Endothelial cell of umbilical vein (primary cell): ENCODE measurements at regions not wholly inside any gene's neighbourhood (a gene's known extent, or its start where the extent isn't known, plus 50 kb on each side); places are given as distances from the start of the nearest gene placed in this dataset.

Source experiments
- BruUV-seq: library from RNA; stranded (reverse); fragments of 400-500 nt; replicated peaks from 2 replicates; lab custom pipeline; 2021; lab: Mats Ljungman, UMichigan
- CTCF ChIA-PET: fragments of 300-600, 350-600 bp; sonication (Branson Sonifier 250); formaldehyde crosslinking; loops from one replicate; lab custom pipeline; 2021; ENCODE audit warnings: antibody characterized with exemption, inconsistent platforms; lab: Charles Lee
- POLR2A ChIA-PET: fragments of 300-600, 350-600 bp; sonication (Branson Sonifier 250); formaldehyde crosslinking; loops from one replicate; lab custom pipeline; 2021; ENCODE audit warnings: antibody characterized with exemption, inconsistent platforms; lab: Charles Lee
- DNase-seq: peaks from one replicate; pipeline ENCODE4 v3.0.0-alpha.2; 2011; ENCODE audit warnings: low read depth, low spot score
- FAIRE-seq: peaks from 2 replicates; lab custom pipeline; 2011; peaks lifted over from hg19 to GRCh38; lab: Jason Lieb, UNC
- H2AFZ ChIP-seq: 2 replicates; pipeline ENCODE4 v1.6.0; 2012; ENCODE audit warnings: low read depth, low read length, control low read depth, inconsistent platforms
- H3K27ac ChIP-seq: 2 replicates; pipeline ENCODE4 v1.5.1; 2011; ENCODE audit warnings: low read depth, mild to moderate bottlenecking, control low read depth, low read length, moderate library complexity; ENCODE audit not compliant: insufficient read depth
- H3K27me3 ChIP-seq, 2 experiments: 2 replicates each; pipeline versions ENCODE4 v1.6.0 to v1.6.1; 2011; ENCODE audit warnings: low read length in 2 of 2, mixed read lengths in 1 of 2; ENCODE audit not compliant: control insufficient read depth in 2 of 2, insufficient read depth in 2 of 2
- H3K36me3 ChIP-seq, 2 experiments: 2 replicates in 1 of 2; 3 replicates in 1 of 2; pipeline ENCODE4 v1.5.1; 2011; ENCODE audit warnings: low read length in 2 of 2, mild to moderate bottlenecking in 1 of 2, moderate library complexity in 1 of 2; ENCODE audit not compliant: control insufficient read depth in 2 of 2, insufficient read depth in 2 of 2; ENCODE audit errors: extremely low read depth in 1 of 2
- H3K4me1 ChIP-seq: 3 replicates; pipeline ENCODE4 v1.5.1; 2011; ENCODE audit warnings: mild to moderate bottlenecking, low read length; ENCODE audit not compliant: control insufficient read depth, insufficient read depth; ENCODE audit errors: extremely low read depth
- H3K4me2 ChIP-seq: 2 replicates; pipeline ENCODE4 v1.6.1; 2011; ENCODE audit warnings: low read length, control low read depth, mixed read lengths; ENCODE audit not compliant: insufficient read depth
- H3K4me3 ChIP-seq, 3 experiments: fragments of 200-600 bp in 1 of 3; sonication (generic), shearing (Covaris generic) in 1 of 3; replicated peaks in 1 of 3; 2 replicates each; pipeline ENCODE4 v1.5.1; 2011 to 2016; ENCODE audit warnings: control low read depth in 3 of 3, low read length in 3 of 3, mild to moderate bottlenecking in 2 of 3, inconsistent platforms in 1 of 3, low read depth in 1 of 3, moderate library complexity in 1 of 3; ENCODE audit not compliant: insufficient read depth in 1 of 3
- H3K79me2 ChIP-seq: 2 replicates; pipeline ENCODE4 v1.6.0; 2012; ENCODE audit warnings: low read length, inconsistent platforms; ENCODE audit not compliant: control insufficient read depth, insufficient read depth
- H3K9ac ChIP-seq: replicated peaks from 2 replicates; pipeline ENCODE3; 2011; ENCODE audit warnings: low read length, control low read depth; ENCODE audit not compliant: insufficient read depth; ENCODE audit errors: extremely low read depth
- H3K9me1 ChIP-seq: replicated peaks from 3 replicates; pipeline ENCODE4 v1.6.0; 2011; ENCODE audit warnings: mild to moderate bottlenecking, low read length; ENCODE audit not compliant: control insufficient read depth, insufficient read depth; ENCODE audit errors: extremely low read depth
- H3K9me3 ChIP-seq: replicated peaks from 2 replicates; pipeline ENCODE4 v1.5.1; 2012; ENCODE audit warnings: low read length, inconsistent platforms; ENCODE audit not compliant: control insufficient read depth, insufficient read depth
- H4K20me1 ChIP-seq: replicated peaks from 2 replicates; pipeline ENCODE3; 2011; ENCODE audit warnings: mild to moderate bottlenecking, low read length; ENCODE audit not compliant: control insufficient read depth, insufficient read depth; ENCODE audit errors: extremely low read depth
- CTCF ChIP-seq, 2 donors: IDR thresholded peaks; 1 replicate in 1 of 2; 2 replicates in 1 of 2; pipeline ENCODE4 v1.5.1; 2011; ENCODE audit warnings: low read length in 2 of 2, mild to moderate bottlenecking in 2 of 2, moderate library complexity in 2 of 2, control low read depth in 1 of 2, inconsistent platforms in 1 of 2, low read depth in 1 of 2; ENCODE audit not compliant: insufficient read depth in 1 of 2; ENCODE audit errors: extremely low read depth in 1 of 2
- EZH2 ChIP-seq: IDR thresholded peaks from 2 replicates; pipeline ENCODE4 v1.6.1; 2012; ENCODE audit warnings: borderline replicate concordance, low read depth, mild to moderate bottlenecking, moderate library complexity, low read length, inconsistent platforms; ENCODE audit not compliant: severe bottlenecking
- FOS ChIP-seq: IDR thresholded peaks from 2 replicates; pipeline ENCODE4 v1.6.1; 2011; ENCODE audit warnings: mild to moderate bottlenecking, low read length, moderate library complexity, borderline replicate concordance; ENCODE audit not compliant: insufficient read depth
- GATA2 ChIP-seq: IDR thresholded peaks from 2 replicates; pipeline ENCODE4 v1.7.0; 2011; ENCODE audit warnings: low read depth, mild to moderate bottlenecking, moderate library complexity, mixed read lengths, low read length; ENCODE audit not compliant: insufficient read length, insufficient read depth
- JUN ChIP-seq: IDR thresholded peaks from 2 replicates; pipeline ENCODE4 v1.6.1; 2011; ENCODE audit warnings: borderline replicate concordance, low read depth; ENCODE audit not compliant: insufficient read length, insufficient read depth
- MYC ChIP-seq: IDR thresholded peaks from one replicate; pipeline ENCODE4 v1.6.1; 2011; ENCODE audit warnings: mild to moderate bottlenecking, low read depth, low read length
- POLR2A ChIP-seq: IDR thresholded peaks from 2 replicates; pipeline ENCODE4 v1.6.1; 2012; ENCODE audit warnings: low read depth, mild to moderate bottlenecking, control low read depth, low read length
- POLR2AphosphoS5 ChIP-seq: IDR thresholded peaks from 2 replicates; pipeline ENCODE4 v1.6.1; 2012; ENCODE audit warnings: low read depth, mild to moderate bottlenecking, control low read depth, low read length, moderate library complexity; ENCODE audit not compliant: insufficient read depth
- dilution Hi-C: fragments of 300-500 bp; cut with MboI; formaldehyde crosslinking; loops from one replicate; pipeline ENCODE4 v1.15.0; 2019; ENCODE audit warnings: low sequenced_read_pairs; ENCODE audit not compliant: extremely low pct_ligation_motif_present
- intact Hi-C: fragments of 100-400 bp; cut with micrococcal nuclease; formaldehyde crosslinking; loops from one replicate; pipeline ENCODE4 v1.10.0; 2022

DNA sequence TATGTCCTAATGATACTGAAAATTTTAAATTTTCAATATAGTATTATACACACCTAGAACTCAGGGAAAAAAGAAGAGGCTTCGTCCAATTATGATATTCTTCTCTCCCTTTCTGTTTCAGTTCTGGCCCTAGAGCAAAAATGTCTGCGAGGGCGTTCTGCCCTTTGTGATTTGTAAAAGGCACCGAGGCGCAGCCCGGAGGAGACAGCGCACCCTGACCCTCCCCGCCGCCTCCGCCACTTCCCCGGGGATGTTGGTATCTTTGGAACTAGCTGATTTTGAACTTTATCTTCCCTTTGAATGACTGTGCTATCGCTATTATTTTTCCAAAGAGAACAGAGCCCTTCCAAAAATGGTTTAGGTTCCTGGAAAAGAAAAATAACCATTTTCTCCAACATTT is 173.2 kb upstream of the FAM9B start:
- Histone ChIP-seq H3K9me3 (no peaks in the 10 kb centered on the region), H3K4me2 (no peak overlapping the region), H3K9ac (no peak overlapping the region), H3K27ac (no peak overlapping the region), H4K20me1 (no peaks in the 10 kb centered on the region), H3K4me1 (no peaks in the 10 kb centered on the region), H2AFZ (no peak overlapping the region), H3K4me3 (no peak overlapping the region), H3K79me2 (no peaks in the 10 kb centered on the region), H3K9me1 (no peaks in the 10 kb centered on the region), H3K36me3 (no peaks in the 10 kb centered on the region), H3K27me3 (no peaks in the 10 kb centered on the region)
- CTCF ChIA-PET = no interaction called here
- TF ChIP-seq GATA2 (no peak), POLR2A (no peak), JUN (no peak), FOS (no peak), MYC (no peak), CTCF (IDR thresholded peaks at IDR 0.05; ENCODE audit: extremely low read depth in 1 of 2, insufficient read depth in 1 of 2, low read depth in 1 of 2, low read length in 2 of 2) (no peak), POLR2AphosphoS5 (no peak), EZH2 (no peak)
- intact Hi-C loops = no loop called here
- dilution Hi-C loops = no loop called here
- BruUV-seq = no TSS peak
- peak; percentile 40 for FAIRE-seq
- no peak for DNase-seq
- POLR2A ChIA-PET = no interaction called here
